HG02763 (cell line): ENCODE measurements at regions not wholly inside any gene's neighbourhood (a gene's known extent, or its start where the extent isn't known, plus 50 kb on each side); places are given as distances from the start of the nearest gene placed in this dataset.

Source experiments
- ATAC-seq: cut with Tn5 transposase; IDR thresholded peaks from one replicate; pipeline ENCODE4 v1.9.1; 2021; ENCODE audit warnings: mild to moderate bottlenecking, moderate library complexity; ENCODE audit not compliant: unreplicated experiment

- no peak for ATAC-seq
Observed at GRCh38 chr12:105912882-105913678, 225.7 kb downstream of the NUAK1 start.

DNA sequence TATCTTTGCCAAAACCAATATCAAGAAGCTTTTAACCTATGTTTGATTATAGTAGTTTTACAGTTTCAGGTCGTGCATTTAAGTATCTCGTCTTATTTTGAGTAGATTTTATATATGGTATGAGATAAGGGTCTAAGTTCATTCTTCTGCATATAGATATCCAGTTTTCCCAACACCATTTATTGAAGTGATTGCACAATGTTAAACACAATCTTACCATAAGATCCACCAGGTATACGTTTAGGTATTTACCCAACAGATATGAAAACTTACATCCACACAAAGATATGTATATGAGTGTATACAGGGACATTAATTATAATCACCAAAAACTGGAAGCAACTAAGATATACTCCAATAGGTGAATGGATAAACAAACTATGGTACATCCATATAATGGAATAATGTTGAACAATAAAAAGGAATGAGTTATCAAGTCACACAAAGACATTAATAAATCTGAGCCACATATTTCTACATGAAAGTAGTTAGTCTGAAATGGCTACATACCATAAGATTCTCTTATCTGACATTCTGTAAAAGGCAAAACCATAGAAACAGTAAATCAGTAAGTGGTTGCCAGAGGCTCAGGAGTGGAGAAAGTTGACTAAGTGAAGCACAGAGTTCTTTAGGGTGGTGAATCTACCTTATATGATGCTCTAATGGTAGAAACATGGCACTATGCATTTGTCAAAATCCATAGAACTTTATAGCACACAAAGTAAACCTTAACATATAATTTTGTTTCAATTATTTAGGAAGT is 222.6 kb downstream of the NUAK1 start:
- no peak for ATAC-seq

DNA sequence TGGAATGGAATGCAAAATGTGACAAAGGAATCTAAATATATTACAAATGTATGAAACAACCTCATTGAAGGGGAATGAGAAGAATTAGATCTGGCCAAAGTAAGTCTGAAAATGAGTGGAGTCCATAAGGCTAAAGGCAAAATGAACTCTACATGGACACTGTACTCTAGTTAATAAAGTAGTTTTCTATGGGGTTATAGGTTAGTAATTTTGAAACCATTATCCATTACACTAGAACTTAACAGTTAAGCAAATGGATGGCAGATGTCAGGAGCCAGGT is 222.1 kb downstream of the NUAK1 start:
- no peak for ATAC-seq

DNA sequence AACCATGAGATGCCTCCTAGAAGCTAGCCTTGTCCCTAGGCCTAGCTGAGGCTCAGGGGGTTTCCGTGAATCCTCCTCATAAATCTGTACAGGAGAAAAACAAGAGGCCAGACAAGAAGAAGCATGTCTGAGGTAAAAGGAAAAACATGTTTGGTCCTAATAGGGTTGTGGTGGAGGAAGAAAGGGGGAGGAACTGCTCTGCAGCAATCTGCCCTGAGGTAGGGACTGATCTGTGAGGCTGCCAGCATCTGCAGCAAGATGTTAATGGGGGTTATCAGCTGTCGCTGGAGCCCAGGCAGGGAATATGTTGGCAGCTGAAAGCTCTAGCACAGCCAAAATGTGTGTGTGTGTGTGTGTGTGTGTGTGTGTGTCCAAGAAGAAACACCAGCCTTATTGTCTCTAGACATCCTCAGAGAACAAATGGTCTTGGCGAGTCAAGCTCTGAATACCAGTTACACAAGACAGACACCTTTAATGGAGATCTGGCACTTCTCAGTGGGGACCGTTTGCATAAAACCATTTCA is 218.5 kb downstream of the NUAK1 start:
- ATAC-seq, result no peak

- ATAC-seq, result no peak
Observed at GRCh38 chr12:105921055-105921454, 217.7 kb downstream of the NUAK1 start.

GRCh38 chr12:105921872-105922669 is 216.7 kb downstream of the NUAK1 start:
- no peak for ATAC-seq

- ATAC-seq, result no peak
Observed at GRCh38 chr12:105922670-105923102, 216.1 kb downstream of the NUAK1 start.

DNA sequence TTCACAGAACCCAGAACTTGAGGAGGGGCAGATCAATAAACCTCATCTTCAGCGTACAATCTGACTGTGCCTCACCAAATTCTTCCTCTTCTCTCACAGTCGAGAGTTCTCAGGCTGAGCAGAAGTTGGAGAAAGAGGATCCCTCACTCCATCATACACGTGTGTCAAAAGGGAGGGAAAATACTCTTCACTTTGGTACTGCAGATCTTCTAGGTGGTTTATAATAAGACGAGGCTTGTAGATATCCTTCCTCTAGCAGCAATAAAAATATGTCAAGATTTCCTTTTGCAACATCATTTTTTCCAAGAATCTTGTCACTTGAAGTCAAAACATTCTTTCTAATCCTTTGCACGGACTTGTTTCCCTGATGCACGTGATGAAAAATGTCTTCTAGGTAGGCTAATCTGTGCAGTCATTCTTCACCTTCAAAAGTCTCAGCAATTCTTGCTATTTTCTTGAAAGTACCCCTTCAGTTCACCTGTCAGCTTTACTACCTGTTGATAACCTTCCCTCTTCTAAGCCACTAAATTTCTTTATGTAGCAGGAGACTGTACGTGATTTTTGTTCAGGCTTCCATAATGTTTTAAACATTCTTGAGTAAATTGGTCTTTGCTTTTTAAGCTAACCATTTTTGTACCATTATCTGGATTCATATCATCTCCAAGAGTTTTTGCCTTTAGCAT is 214.1 kb downstream of the NUAK1 start:
- no peak for ATAC-seq

- ATAC-seq, result no peak
Observed at GRCh38 chr12:105927564-105927963, 211.2 kb downstream of the NUAK1 start.

- ATAC-seq, result no peak
Observed at GRCh38 chr12:105928436-105928835, 210.3 kb downstream of the NUAK1 start.

- no peak for ATAC-seq
Observed at GRCh38 chr12:105929192-105929591, 209.6 kb downstream of the NUAK1 start.

GRCh38 chr12:105930557-105931503 is 207.9 kb downstream of the NUAK1 start:
- ATAC-seq, result no peak

- no peak for ATAC-seq
Observed at GRCh38 chr12:105931762-105932570, 206.8 kb downstream of the NUAK1 start.

DNA sequence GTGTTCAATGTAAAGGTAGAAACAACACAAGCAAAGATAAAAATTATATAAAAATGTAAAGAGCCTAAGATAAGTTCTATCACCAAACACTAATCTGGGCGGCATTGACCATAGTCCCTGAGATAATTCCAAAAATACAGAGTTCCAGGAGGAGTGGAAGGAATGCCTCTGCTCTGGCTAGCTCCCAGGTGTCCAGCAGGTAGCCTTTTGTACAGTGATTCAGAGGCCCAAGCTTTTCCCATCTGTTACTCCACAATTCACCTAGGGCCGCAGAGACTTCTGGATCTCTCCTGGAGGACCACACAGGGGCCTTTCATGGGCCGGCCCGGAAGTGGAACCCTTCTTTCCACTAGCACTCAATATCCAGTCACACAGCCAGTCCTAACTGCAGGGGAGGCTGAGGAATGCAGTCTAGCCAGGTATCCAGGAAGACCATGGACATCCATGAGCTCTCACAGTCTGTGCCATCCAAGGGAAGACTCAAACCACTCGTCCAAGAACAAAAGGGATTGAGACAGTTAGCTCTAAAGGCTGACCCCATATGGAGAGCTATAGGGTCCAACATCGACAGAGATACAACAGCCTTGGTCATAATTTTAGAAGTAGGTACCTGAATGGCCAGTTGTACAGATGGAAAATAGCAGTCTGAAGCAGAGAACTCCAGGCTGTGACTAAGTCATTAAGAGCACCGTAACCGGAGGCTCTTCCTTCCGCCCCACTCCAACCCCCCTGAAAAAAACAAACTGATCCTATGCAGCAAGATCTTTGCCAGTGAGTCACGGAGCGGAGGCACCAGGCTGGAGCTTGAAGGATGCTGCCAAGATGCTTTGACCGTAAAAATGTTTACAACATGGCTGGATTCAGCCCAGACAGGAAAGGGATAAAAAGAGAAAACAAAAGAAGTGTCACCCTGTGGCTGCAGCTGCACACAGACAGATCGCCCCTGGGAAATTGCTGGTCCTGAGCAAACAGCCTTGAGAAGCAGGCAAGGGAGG is 204.8 kb downstream of the NUAK1 start:
- ATAC-seq, result no peak

DNA sequence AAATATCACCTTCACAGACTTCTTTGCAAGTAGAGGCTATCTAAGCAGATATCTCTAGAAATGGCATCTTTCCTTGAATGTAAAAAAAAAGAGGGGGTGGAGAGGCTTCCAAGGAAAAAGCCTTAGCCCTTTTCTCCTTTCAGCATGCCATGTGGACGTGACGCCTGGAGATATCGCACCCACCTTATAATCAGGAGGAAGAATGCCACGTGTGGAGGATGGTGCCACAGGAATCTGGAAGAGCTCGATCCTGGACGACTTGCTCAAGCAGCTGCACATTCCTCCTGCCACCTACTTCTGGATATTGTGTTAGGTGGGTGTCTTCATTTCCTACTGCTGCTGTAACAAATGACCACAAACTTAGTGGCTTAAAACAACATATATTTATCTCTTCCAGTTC is 203.6 kb downstream of the NUAK1 start:
- ATAC-seq, result no peak

- ATAC-seq, result no peak
Observed at GRCh38 chr12:105935981-105936380, 202.8 kb downstream of the NUAK1 start.

GRCh38 chr12:105936496-105936895 is 202.3 kb downstream of the NUAK1 start:
- no peak for ATAC-seq

GRCh38 chr12:105937009-105937408 is 201.7 kb downstream of the NUAK1 start:
- no peak for ATAC-seq
